Vagina (tissue), 2 donors: ENCODE measurements at regions not wholly inside any gene's neighbourhood (a gene's known extent, or its start where the extent isn't known, plus 50 kb on each side); places are given as distances from the start of the nearest gene placed in this dataset.

Experiments
- DNase-seq, 2 donors: peaks; one replicate each; pipeline ENCODE4 v3.0.0-alpha.2; 2017; ENCODE audit errors: extremely low spot score in 2 of 2
- H3K27ac ChIP-seq: fragments of 200-600 bp; sonication (generic); one replicate; pipeline ENCODE4 v1.5.1; 2019
- H3K27me3 ChIP-seq: fragments of 200-600 bp; sonication (generic); one replicate; pipeline ENCODE4 v1.5.1; 2019
- H3K36me3 ChIP-seq, 2 donors: fragments of 200-600 bp; sonication (generic); one replicate each; pipeline ENCODE4 v1.5.1; 2017 to 2019
- H3K4me1 ChIP-seq: fragments of 200-600 bp; sonication (generic); one replicate; pipeline ENCODE4 v1.5.1; 2019
- H3K4me3 ChIP-seq, 2 donors: fragments of 200-600 bp; sonication (generic); 1 replicate in 1 of 2; 2 replicates in 1 of 2; pipeline ENCODE4 v1.5.1; 2016 to 2019
- H3K9me3 ChIP-seq: fragments of 200-600 bp; sonication (generic); one replicate; pipeline ENCODE4 v1.5.1; 2019
- POLR2A ChIP-seq, 2 donors: fragments of 450-650 bp; IDR thresholded peaks; one replicate each; pipeline ENCODE4 v1.6.1; 2017; ENCODE audit warnings: antibody characterized with exemption in 2 of 2, mild to moderate bottlenecking in 2 of 2, moderate library complexity in 2 of 2
- POLR2AphosphoS5 ChIP-seq, 2 donors: sonication (generic); formaldehyde crosslinking; IDR thresholded peaks; one replicate each; pipeline ENCODE4 v1.9.0; 2017; ENCODE audit warnings: antibody characterized with exemption in 2 of 2, mild to moderate bottlenecking in 2 of 2, low read depth in 1 of 2; ENCODE audit not compliant: insufficient read depth in 1 of 2
- intact Hi-C: fragments of 100-400 bp; cut with DNase I; formaldehyde crosslinking; loops from one replicate; pipeline ENCODE4 v1.15.1; 2023
- TF ChIP-seq, protein P1 (sequence below), 3 experiments: fragments of 450-650 bp in 2 of 3; fragments of 200-600 bp in 1 of 3; sonication (generic) in 1 of 3; IDR thresholded peaks; one replicate each; pipeline ENCODE4 v1.5.1; 2017 to 2019; ENCODE audit warnings: antibody characterized with exemption in 3 of 3, mild to moderate bottlenecking in 2 of 3, moderate library complexity in 2 of 3

DNA sequence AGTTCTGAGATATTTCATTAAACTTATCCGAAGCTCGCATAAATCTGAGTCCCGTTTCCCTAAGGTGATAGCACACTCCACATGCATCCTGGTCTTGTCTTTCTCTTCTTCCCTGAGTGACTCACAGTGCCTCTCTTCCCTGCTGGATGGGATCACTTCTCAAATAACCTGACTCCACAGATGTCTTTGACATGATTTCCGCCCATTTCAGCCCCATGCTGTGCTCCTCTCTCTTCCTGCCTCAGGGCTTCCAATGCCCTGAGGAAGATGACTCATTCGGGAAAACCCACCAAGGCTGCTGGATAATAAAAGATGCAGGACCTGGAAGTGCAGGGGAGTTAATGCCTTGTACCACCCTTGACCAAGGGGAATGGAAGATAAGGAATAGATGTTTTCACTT is 441.7 kb upstream of the SOX11 start:
- Histone ChIP-seq H3K36me3 (no peaks in the 10 kb centered on the region), H3K4me1 (no peaks in the 10 kb centered on the region), H3K27ac (no peak overlapping the region), H3K9me3 (no peaks in the 10 kb centered on the region), H3K27me3 (no peaks in the 10 kb centered on the region), H3K4me3 (no peak overlapping the region)
- TF ChIP-seq POLR2AphosphoS5 (IDR thresholded peaks at IDR 0.05; ENCODE audit: insufficient read depth in 1 of 2, low read depth in 1 of 2) = no peak
- TF ChIP-seq, protein P1, sequence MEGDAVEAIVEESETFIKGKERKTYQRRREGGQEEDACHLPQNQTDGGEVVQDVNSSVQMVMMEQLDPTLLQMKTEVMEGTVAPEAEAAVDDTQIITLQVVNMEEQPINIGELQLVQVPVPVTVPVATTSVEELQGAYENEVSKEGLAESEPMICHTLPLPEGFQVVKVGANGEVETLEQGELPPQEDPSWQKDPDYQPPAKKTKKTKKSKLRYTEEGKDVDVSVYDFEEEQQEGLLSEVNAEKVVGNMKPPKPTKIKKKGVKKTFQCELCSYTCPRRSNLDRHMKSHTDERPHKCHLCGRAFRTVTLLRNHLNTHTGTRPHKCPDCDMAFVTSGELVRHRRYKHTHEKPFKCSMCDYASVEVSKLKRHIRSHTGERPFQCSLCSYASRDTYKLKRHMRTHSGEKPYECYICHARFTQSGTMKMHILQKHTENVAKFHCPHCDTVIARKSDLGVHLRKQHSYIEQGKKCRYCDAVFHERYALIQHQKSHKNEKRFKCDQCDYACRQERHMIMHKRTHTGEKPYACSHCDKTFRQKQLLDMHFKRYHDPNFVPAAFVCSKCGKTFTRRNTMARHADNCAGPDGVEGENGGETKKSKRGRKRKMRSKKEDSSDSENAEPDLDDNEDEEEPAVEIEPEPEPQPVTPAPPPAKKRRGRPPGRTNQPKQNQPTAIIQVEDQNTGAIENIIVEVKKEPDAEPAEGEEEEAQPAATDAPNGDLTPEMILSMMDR (IDR thresholded peaks at IDR 0.05) = no peak
- TF ChIP-seq POLR2A (IDR thresholded peaks at IDR 0.05) = no peak
- DNase-seq = no peak
- intact Hi-C loops = no loop called here

- intact Hi-C loops = no loop called here
- H3K27ac ChIP-seq = no peak overlapping the region
- no peak for TF ChIP-seq POLR2AphosphoS5 (IDR thresholded peaks at IDR 0.05; ENCODE audit: insufficient read depth in 1 of 2, low read depth in 1 of 2)
- TF ChIP-seq, protein P1 (IDR thresholded peaks at IDR 0.05) = no peak
- TF ChIP-seq POLR2A (IDR thresholded peaks at IDR 0.05) = no peak
- no peaks in the 10 kb centered on the region for H3K27me3 ChIP-seq
- no peaks in the 10 kb centered on the region for H3K9me3 ChIP-seq
- no peak overlapping the region for H3K4me3 ChIP-seq
- H3K36me3 ChIP-seq = no peaks in the 10 kb centered on the region
- no peak for DNase-seq
- no peaks in the 10 kb centered on the region for H3K4me1 ChIP-seq
Measured at GRCh38 chr2:5253263-5253662, 438.9 kb upstream of the SOX11 start.

DNA sequence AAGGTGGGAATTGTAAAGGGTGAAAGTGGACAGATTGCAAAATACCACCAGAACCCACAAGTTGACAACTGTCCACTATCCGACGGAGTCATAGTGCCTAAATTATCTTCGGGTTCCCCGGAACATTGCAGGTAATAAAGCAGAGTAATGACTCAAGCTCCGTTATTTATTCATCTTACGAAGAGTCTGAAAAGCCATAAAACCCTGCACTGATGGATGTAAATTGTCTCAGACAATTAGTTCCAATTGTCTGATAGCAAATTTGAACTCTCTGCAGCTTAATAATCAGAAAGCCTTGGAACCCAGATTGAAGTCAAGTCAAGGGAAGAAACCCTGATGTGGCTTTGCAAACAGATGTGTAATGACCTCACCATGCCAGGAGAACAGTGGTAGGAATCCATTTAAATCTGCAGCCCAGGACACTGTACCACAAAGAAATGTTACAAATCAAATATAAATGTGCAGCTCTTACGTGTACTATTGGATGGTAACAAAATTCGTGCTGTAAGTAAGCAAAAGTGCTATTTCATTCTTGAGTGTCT is 437.3 kb upstream of the SOX11 start:
- Histone ChIP-seq H3K4me3 (no peak overlapping the region), H3K4me1 (no peaks in the 10 kb centered on the region), H3K27ac (no peak overlapping the region), H3K27me3 (no peaks in the 10 kb centered on the region), H3K9me3 (no peaks in the 10 kb centered on the region), H3K36me3 (no peaks in the 10 kb centered on the region)
- intact Hi-C loops = no loop called here
- DNase-seq = no peak
- TF ChIP-seq, protein P1 (IDR thresholded peaks at IDR 0.05) = no peak
- TF ChIP-seq POLR2AphosphoS5 (IDR thresholded peaks at IDR 0.05; ENCODE audit: insufficient read depth in 1 of 2, low read depth in 1 of 2) (no peak), POLR2A (IDR thresholded peaks at IDR 0.05) (no peak)

DNA sequence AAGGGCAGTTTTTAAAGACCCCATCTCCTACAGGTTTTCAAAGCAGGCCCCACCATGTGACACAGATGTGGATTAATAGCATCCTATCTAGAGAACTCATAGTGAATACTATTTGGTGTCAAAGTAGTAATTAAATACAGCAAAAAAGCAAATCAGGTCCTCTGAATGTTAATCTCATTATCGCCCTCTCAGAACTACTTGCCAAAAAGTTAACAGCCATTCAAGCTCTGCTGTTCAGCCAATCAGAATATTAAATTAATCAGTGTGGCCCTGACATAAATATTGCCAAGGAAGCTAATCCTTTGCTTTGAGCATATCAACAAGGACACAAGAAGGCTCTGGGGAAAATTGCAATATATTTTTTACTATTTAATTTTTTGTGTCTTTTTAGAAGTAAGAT is 428.9 kb upstream of the SOX11 start:
- DNase-seq = no peak
- Histone ChIP-seq H3K4me3 (no peak overlapping the region), H3K9me3 (no peaks in the 10 kb centered on the region), H3K27me3 (no peaks in the 10 kb centered on the region), H3K27ac (no peak overlapping the region), H3K4me1 (no peaks in the 10 kb centered on the region), H3K36me3 (no peaks in the 10 kb centered on the region)
- intact Hi-C loops = no loop called here
- no peak for TF ChIP-seq POLR2A (IDR thresholded peaks at IDR 0.05)

- intact Hi-C loops = no loop called here
- TF ChIP-seq POLR2AphosphoS5 (IDR thresholded peaks at IDR 0.05; ENCODE audit: insufficient read depth in 1 of 2, low read depth in 1 of 2) (no peak), POLR2A (IDR thresholded peaks at IDR 0.05) (no peak)
- TF ChIP-seq, protein P1 (IDR thresholded peaks at IDR 0.05) = no peak
- Histone ChIP-seq H3K9me3 (no peaks in the 10 kb centered on the region), H3K4me3 (no peak overlapping the region), H3K27ac (no peak overlapping the region), H3K4me1 (no peaks in the 10 kb centered on the region), H3K36me3 (no peaks in the 10 kb centered on the region), H3K27me3 (no peaks in the 10 kb centered on the region)
- DNase-seq = no peak
Measured at GRCh38 chr2:5264361-5264760, 427.8 kb upstream of the SOX11 start.
